Body of pancreas (tissue), 4 donors: ENCODE measurements at regions not wholly inside any gene's neighbourhood (a gene's known extent, or its start where the extent isn't known, plus 50 kb on each side); places are given as distances from the start of the nearest gene placed in this dataset.

Source experiments
- POLR2A ChIP-seq, 3 donors: fragments of 450-650 bp; IDR thresholded peaks; one replicate each; pipeline ENCODE4 v1.6.1; 2016; ENCODE audit warnings: antibody characterized with exemption in 3 of 3, mild to moderate bottlenecking in 2 of 3
- TF ChIP-seq, protein P1 (sequence below), 7 experiments: fragments of 450-650 bp in 4 of 7; fragments of 200-600 bp in 3 of 7; sonication (generic) in 3 of 7; IDR thresholded peaks; one replicate each; pipeline ENCODE4 v1.5.1; 2016 to 2019; ENCODE audit warnings: antibody characterized with exemption in 7 of 7

DNA sequence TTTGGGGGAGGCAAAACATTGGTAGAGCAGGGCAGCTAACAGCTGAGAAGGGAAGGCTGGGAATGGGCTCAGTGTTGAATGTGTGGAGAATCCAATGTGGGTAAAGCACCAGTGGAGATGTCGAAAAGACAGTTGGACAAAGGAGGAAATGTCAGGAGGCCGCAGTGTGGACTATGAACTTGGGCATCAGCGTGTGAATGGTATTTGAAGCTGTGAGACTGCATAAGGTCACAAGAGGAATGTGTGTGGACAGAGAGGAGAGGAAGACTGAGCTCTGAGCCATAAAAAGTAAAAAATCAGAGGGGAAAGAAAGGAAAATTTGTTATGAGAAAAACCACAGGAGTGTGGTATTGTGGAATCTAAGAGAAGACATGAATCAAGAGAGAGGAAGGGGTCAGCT is 99.4 kb upstream of the ADAMTS16 start:
- TF ChIP-seq, protein P1, sequence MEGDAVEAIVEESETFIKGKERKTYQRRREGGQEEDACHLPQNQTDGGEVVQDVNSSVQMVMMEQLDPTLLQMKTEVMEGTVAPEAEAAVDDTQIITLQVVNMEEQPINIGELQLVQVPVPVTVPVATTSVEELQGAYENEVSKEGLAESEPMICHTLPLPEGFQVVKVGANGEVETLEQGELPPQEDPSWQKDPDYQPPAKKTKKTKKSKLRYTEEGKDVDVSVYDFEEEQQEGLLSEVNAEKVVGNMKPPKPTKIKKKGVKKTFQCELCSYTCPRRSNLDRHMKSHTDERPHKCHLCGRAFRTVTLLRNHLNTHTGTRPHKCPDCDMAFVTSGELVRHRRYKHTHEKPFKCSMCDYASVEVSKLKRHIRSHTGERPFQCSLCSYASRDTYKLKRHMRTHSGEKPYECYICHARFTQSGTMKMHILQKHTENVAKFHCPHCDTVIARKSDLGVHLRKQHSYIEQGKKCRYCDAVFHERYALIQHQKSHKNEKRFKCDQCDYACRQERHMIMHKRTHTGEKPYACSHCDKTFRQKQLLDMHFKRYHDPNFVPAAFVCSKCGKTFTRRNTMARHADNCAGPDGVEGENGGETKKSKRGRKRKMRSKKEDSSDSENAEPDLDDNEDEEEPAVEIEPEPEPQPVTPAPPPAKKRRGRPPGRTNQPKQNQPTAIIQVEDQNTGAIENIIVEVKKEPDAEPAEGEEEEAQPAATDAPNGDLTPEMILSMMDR (IDR thresholded peaks at IDR 0.05) = no peak
- TF ChIP-seq POLR2A (IDR thresholded peaks at IDR 0.05) = no peak
